Astrocyte (in vitro differentiated cells and primary cell): ENCODE measurements at regions not wholly inside any gene's neighbourhood (a gene's known extent, or its start where the extent isn't known, plus 50 kb on each side); places are given as distances from the start of the nearest gene placed in this dataset.

ENCODE experiments used
- DNase-seq: peaks from one replicate; pipeline ENCODE4 v3.0.0-alpha.2; 2010; ENCODE audit warnings: low read depth
- FAIRE-seq: peaks from 2 replicates; lab custom pipeline; 2011; peaks lifted over from hg19 to GRCh38; lab: Jason Lieb, UNC
- H2AFZ ChIP-seq: 2 replicates; pipeline ENCODE4 v1.6.0; 2012; ENCODE audit warnings: low read depth, low read length, inconsistent platforms
- H3K27ac ChIP-seq: 2 replicates; pipeline ENCODE4 v1.5.1; 2011; ENCODE audit warnings: low read depth, low read length, inconsistent platforms
- H3K27me3 ChIP-seq: 2 replicates; pipeline ENCODE4 v1.6.0; 2011; ENCODE audit warnings: low read length, inconsistent platforms; ENCODE audit not compliant: insufficient read depth
- H3K36me3 ChIP-seq: 2 replicates; pipeline ENCODE4 v1.5.1; 2011; ENCODE audit warnings: low read length, inconsistent platforms; ENCODE audit not compliant: insufficient read depth
- H3K4me1 ChIP-seq: 2 replicates; pipeline ENCODE4 v1.5.1; 2011; ENCODE audit warnings: low read length, inconsistent platforms; ENCODE audit not compliant: insufficient read depth
- H3K4me2 ChIP-seq: 2 replicates; pipeline ENCODE4 v1.6.0; 2012; ENCODE audit warnings: low read length, inconsistent platforms
- H3K4me3 ChIP-seq: 2 replicates; pipeline ENCODE4 v1.5.1; 2011; ENCODE audit warnings: low read depth, mild to moderate bottlenecking, low read length, inconsistent platforms; ENCODE audit not compliant: insufficient read depth
- H3K79me2 ChIP-seq: 2 replicates; pipeline ENCODE4 v1.6.0; 2012; ENCODE audit warnings: mild to moderate bottlenecking, low read length, inconsistent platforms; ENCODE audit not compliant: insufficient read depth
- H3K9ac ChIP-seq: 2 replicates; pipeline ENCODE4 v1.6.0; 2012; ENCODE audit warnings: mild to moderate bottlenecking, low read length, inconsistent platforms
- H3K9me3 ChIP-seq: 2 replicates; pipeline ENCODE4 v1.5.1; 2012; ENCODE audit warnings: low read depth, mild to moderate bottlenecking, low read length, inconsistent platforms; ENCODE audit not compliant: insufficient read depth
- H4K20me1 ChIP-seq: 2 replicates; pipeline ENCODE4 v1.6.0; 2012; ENCODE audit warnings: low read length, inconsistent platforms; ENCODE audit not compliant: insufficient read depth
- H3K27ac Mint-ChIP-seq: one replicate; pipeline ENCODE4 v1.8.0; 2021; ENCODE audit warnings: mild to moderate bottlenecking, mixed read lengths; ENCODE audit not compliant: unreplicated experiment
- H3K27me3 Mint-ChIP-seq: one replicate; pipeline ENCODE4 v1.8.0; 2021; ENCODE audit warnings: low read depth, mixed read lengths; ENCODE audit not compliant: unreplicated experiment
- H3K36me3 Mint-ChIP-seq: one replicate; pipeline ENCODE4 v1.8.0; 2021; ENCODE audit warnings: low read depth, mixed read lengths; ENCODE audit not compliant: unreplicated experiment
- H3K4me1 Mint-ChIP-seq: one replicate; pipeline ENCODE4 v1.8.0; 2021; ENCODE audit warnings: low read depth, mixed read lengths; ENCODE audit not compliant: unreplicated experiment
- H3K4me3 Mint-ChIP-seq: one replicate; pipeline ENCODE4 v1.8.0; 2021; ENCODE audit warnings: mild to moderate bottlenecking, moderate library complexity, mixed read lengths; ENCODE audit not compliant: unreplicated experiment
- H3K9me3 Mint-ChIP-seq: one replicate; pipeline ENCODE4 v1.8.0; 2021; ENCODE audit warnings: mild to moderate bottlenecking, mixed read lengths; ENCODE audit not compliant: unreplicated experiment
- CTCF ChIP-seq: IDR thresholded peaks from 2 replicates; pipeline ENCODE4 v1.5.1; 2011; ENCODE audit warnings: low read depth, mild to moderate bottlenecking, inconsistent platforms, low read length, moderate library complexity; ENCODE audit not compliant: insufficient read depth
- EZH2 ChIP-seq: IDR thresholded peaks from 2 replicates; pipeline ENCODE4 v1.6.1; 2012; ENCODE audit warnings: mild to moderate bottlenecking, low read length, inconsistent platforms; ENCODE audit not compliant: insufficient read depth

- no peaks in the 10 kb centered on the region for H3K4me1 ChIP-seq
- FAIRE-seq (no peak), DNase-seq (no peak)
- no peaks in the 10 kb centered on the region for H3K9me3 Mint-ChIP-seq
- no peaks in the 10 kb centered on the region for H3K36me3 ChIP-seq
- H4K20me1 ChIP-seq, result no peaks in the 10 kb centered on the region
- H3K4me3 ChIP-seq, result no peak overlapping the region
- no peak overlapping the region for H2AFZ ChIP-seq
- H3K4me2 ChIP-seq, result no peak overlapping the region
- H3K4me3 Mint-ChIP-seq, result no peak overlapping the region
- no peak overlapping the region for H3K27ac ChIP-seq
- no peaks in the 10 kb centered on the region for H3K4me1 Mint-ChIP-seq
- no peaks in the 10 kb centered on the region for H3K79me2 ChIP-seq
- H3K27me3 Mint-ChIP-seq, result no peaks in the 10 kb centered on the region
- no peaks in the 10 kb centered on the region for H3K9me3 ChIP-seq
- H3K9ac ChIP-seq, result no peak overlapping the region
- no peaks in the 10 kb centered on the region for H3K27me3 ChIP-seq
- no peak overlapping the region for H3K27ac Mint-ChIP-seq
- H3K36me3 Mint-ChIP-seq, result no peaks in the 10 kb centered on the region
- TF ChIP-seq CTCF, result no peak
- TF ChIP-seq EZH2, result no peak
These were observed 346.4 kb upstream of the FAM241A start for GRCh38 chr4:111798840-111799239.

GRCh38 chr4:111800551-111800950 lies 344.7 kb upstream of the FAM241A start:
- H3K36me3 Mint-ChIP-seq, result no peaks in the 10 kb centered on the region
- Histone ChIP-seq H4K20me1 (no peaks in the 10 kb centered on the region), H3K4me1 (no peaks in the 10 kb centered on the region), H3K27me3 (no peaks in the 10 kb centered on the region), H3K9me3 (no peaks in the 10 kb centered on the region), H3K79me2 (no peaks in the 10 kb centered on the region), H3K9ac (no peak overlapping the region), H3K36me3 (no peaks in the 10 kb centered on the region), H3K27ac (no peak overlapping the region), H3K4me3 (no peak overlapping the region), H3K4me2 (no peak overlapping the region), H2AFZ (no peak overlapping the region)
- no peaks in the 10 kb centered on the region for H3K9me3 Mint-ChIP-seq
- FAIRE-seq, result no peak
- no peaks in the 10 kb centered on the region for H3K27me3 Mint-ChIP-seq
- DNase-seq, result no peak
- H3K27ac Mint-ChIP-seq, result no peak overlapping the region
- no peaks in the 10 kb centered on the region for H3K4me1 Mint-ChIP-seq
- H3K4me3 Mint-ChIP-seq, result no peak overlapping the region
- no peak for TF ChIP-seq CTCF

- Histone ChIP-seq H3K27ac (no peak overlapping the region), H3K36me3 (no peaks in the 10 kb centered on the region), H3K4me1 (no peaks in the 10 kb centered on the region), H4K20me1 (no peaks in the 10 kb centered on the region), H3K4me3 (no peak overlapping the region), H3K4me2 (no peak overlapping the region), H3K27me3 (no peaks in the 10 kb centered on the region), H3K79me2 (no peaks in the 10 kb centered on the region), H2AFZ (no peak overlapping the region), H3K9ac (no peak overlapping the region), H3K9me3 (no peaks in the 10 kb centered on the region)
- Mint-ChIP-seq H3K4me3 (no peak overlapping the region), H3K27ac (no peak overlapping the region), H3K9me3 (no peaks in the 10 kb centered on the region), H3K27me3 (no peaks in the 10 kb centered on the region), H3K36me3 (no peaks in the 10 kb centered on the region), H3K4me1 (no peaks in the 10 kb centered on the region)
- TF ChIP-seq EZH2 (no peak), CTCF (no peak)
- DNase-seq, result no peak
- FAIRE-seq, result no peak
These were observed 343.1 kb upstream of the FAM241A start for GRCh38 chr4:111802191-111802590.
